Endodermal cell (in vitro differentiated cells): ENCODE measurements at regions not wholly inside any gene's neighbourhood (a gene's known extent, or its start where the extent isn't known, plus 50 kb on each side); places are given as distances from the start of the nearest gene placed in this dataset.

Source experiments
- DNase-seq: peaks from one replicate; pipeline ENCODE4 v3.0.0-alpha.2; 2017
- H3K27ac ChIP-seq: 2 replicates; pipeline ENCODE4 v1.5.1; 2013; ENCODE audit warnings: mild to moderate bottlenecking, low read depth, low read length, moderate library complexity
- H3K27me3 ChIP-seq: 2 replicates; pipeline ENCODE4 v1.6.1; 2013; ENCODE audit warnings: mild to moderate bottlenecking, low read length, moderate library complexity; ENCODE audit not compliant: insufficient read depth, control insufficient read depth, poor library complexity, severe bottlenecking
- H3K36me3 ChIP-seq: 2 replicates; pipeline ENCODE4 v1.7.0; 2013; ENCODE audit warnings: mild to moderate bottlenecking, low read length, moderate library complexity; ENCODE audit not compliant: control insufficient read depth, insufficient read depth
- H3K4me1 ChIP-seq: one replicate; pipeline ENCODE4 v1.7.0; 2013; ENCODE audit warnings: low read length; ENCODE audit not compliant: control insufficient read depth, insufficient read depth
- H3K4me3 ChIP-seq: 2 replicates; pipeline ENCODE4 v1.5.1; 2013; ENCODE audit warnings: mild to moderate bottlenecking, low read length, moderate library complexity
- H3K9ac ChIP-seq: 2 replicates; pipeline ENCODE4 v1.6.1; 2013; ENCODE audit warnings: mild to moderate bottlenecking, low read length, moderate library complexity; ENCODE audit not compliant: poor library complexity, severe bottlenecking; ENCODE audit errors: extremely low read depth
- H3K9me3 ChIP-seq: 2 replicates; pipeline ENCODE4 v1.6.1; 2013; ENCODE audit warnings: mild to moderate bottlenecking, low read length, moderate library complexity; ENCODE audit not compliant: control insufficient read depth
- H3K27ac Mint-ChIP-seq: 2 replicates; pipeline ENCODE4 v1.8.0; 2020; ENCODE audit warnings: mixed read lengths
- H3K27me3 Mint-ChIP-seq: 2 replicates; pipeline ENCODE4 v1.8.0; 2021; ENCODE audit warnings: mild to moderate bottlenecking, mixed read lengths; ENCODE audit not compliant: insufficient read depth
- H3K36me3 Mint-ChIP-seq: 2 replicates; pipeline ENCODE4 v1.8.0; 2020; ENCODE audit warnings: low read depth, mixed read lengths
- H3K4me1 Mint-ChIP-seq: 2 replicates; pipeline ENCODE4 v1.8.0; 2020; ENCODE audit warnings: mixed read lengths
- H3K4me3 Mint-ChIP-seq: 2 replicates; pipeline ENCODE4 v1.8.0; 2020; ENCODE audit warnings: mild to moderate bottlenecking, moderate library complexity, mixed read lengths
- H3K9me3 Mint-ChIP-seq: 2 replicates; pipeline ENCODE4 v1.8.0; 2020; ENCODE audit warnings: mild to moderate bottlenecking, mixed read lengths
- CTCF ChIP-seq: fragments of 200-600 bp; sonication (generic); conservative IDR thresholded peaks from 2 replicates; pipeline ENCODE4 v1.5.0; 2021; ENCODE audit warnings: antibody characterized with exemption, mild to moderate bottlenecking

GRCh38 chr11:89660234-89660633, 49.9 kb upstream of the TRIM77 start:
- no peaks in the 10 kb centered on the region for H3K36me3 Mint-ChIP-seq
- H3K27me3 Mint-ChIP-seq: no peaks in the 10 kb centered on the region
- Histone ChIP-seq H3K9me3 (no peaks in the 10 kb centered on the region), H3K36me3 (no peaks in the 10 kb centered on the region), H3K4me1 (no peaks in the 10 kb centered on the region), H3K4me3 (no peak overlapping the region), H3K9ac (no peak overlapping the region), H3K27me3 (no peaks in the 10 kb centered on the region), H3K27ac (no peak overlapping the region)
- H3K27ac Mint-ChIP-seq: no peak overlapping the region
- DNase-seq: no peak
- peak; percentile 38 for TF ChIP-seq CTCF
- no peaks in the 10 kb centered on the region for H3K9me3 Mint-ChIP-seq
- no peak overlapping the region for H3K4me3 Mint-ChIP-seq
- no peaks in the 10 kb centered on the region for H3K4me1 Mint-ChIP-seq
